Stomach (tissue), 4 donors: ENCODE measurements at regions not wholly inside any gene's neighbourhood (a gene's known extent, or its start where the extent isn't known, plus 50 kb on each side); places are given as distances from the start of the nearest gene placed in this dataset.

Experiments
- CTCF ChIP-seq, 7 experiments: fragments of 450-650 bp in 4 of 7; fragments of 200-600 bp in 3 of 7; sonication (generic) in 3 of 7; IDR thresholded peaks; one replicate each; pipeline ENCODE4 v1.5.1; 2016 to 2019; ENCODE audit warnings: antibody characterized with exemption in 7 of 7, control low read depth in 2 of 7, mild to moderate bottlenecking in 1 of 7
- EP300 ChIP-seq: sonication (generic); formaldehyde crosslinking; IDR thresholded peaks from one replicate; pipeline ENCODE4 v1.6.1; 2017; ENCODE audit warnings: antibody characterized with exemption
- POLR2A ChIP-seq, 4 donors: fragments of 450-650 bp; IDR thresholded peaks; one replicate each; pipeline ENCODE4 v1.6.1; 2016; ENCODE audit warnings: antibody characterized with exemption in 4 of 4, control low read depth in 2 of 4, mild to moderate bottlenecking in 1 of 4, moderate library complexity in 1 of 4

DNA sequence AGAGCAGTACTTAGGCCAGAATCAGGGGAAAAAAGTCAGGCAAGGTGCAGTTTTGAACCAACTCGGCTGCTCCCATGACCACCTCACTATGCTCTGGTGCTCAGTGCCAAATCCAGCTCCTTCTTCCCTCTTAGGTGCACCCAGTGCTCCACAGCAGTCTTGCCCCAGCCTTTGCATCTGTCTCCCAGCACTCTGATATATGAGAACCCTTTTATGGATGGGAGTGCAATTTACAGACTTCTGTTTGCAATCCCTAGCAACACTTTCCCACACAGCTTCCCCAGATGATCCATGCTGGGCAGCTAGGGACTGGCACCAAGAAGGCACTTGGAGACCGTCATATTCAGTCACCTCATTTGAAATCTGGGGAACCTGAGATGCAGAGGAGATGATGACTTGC is 267.9 kb upstream of the CCL2 start:
- TF ChIP-seq POLR2A (IDR thresholded peaks at IDR 0.05) (no peak), CTCF (IDR thresholded peaks at IDR 0.05) (no peak), EP300 (no peak)
